NCI-H2107 treated with DMSO at 0.1 percent for 48 hours (cell line): ENCODE measurements at regions not wholly inside any gene's neighbourhood (a gene's known extent, or its start where the extent isn't known, plus 50 kb on each side); places are given as distances from the start of the nearest gene placed in this dataset.
"Not testable (repeated sequence)": the region's sequence is repeated elsewhere in the genome, so short reads cannot be mapped to it uniquely, and the experiment has no call there.

Source experiments
- DNase-seq: peaks from one replicate; lab custom pipeline; 2025; ENCODE audit not compliant: unreplicated experiment; lab: John Stamatoyannopoulos, UW

DNA sequence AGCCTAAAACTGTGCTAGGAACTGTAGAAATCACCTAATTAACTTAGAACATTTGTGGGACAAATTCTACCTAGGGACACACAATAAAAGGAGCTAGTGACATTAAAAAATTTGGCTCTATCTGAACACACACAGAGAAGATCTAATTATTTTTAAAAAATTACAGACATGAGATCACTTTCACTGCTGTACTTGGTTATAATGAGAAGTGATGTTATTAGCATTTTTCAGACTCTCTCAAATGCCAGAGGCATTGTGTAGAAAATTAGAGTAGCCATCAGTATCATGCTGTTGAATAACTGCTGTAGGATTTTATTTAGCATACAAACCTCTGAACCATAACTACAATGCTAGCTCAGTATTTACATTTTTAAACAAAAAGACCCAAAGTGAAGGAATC, 109.1 kb upstream of the ANK2 start:
- no peak for DNase-seq

DNA sequence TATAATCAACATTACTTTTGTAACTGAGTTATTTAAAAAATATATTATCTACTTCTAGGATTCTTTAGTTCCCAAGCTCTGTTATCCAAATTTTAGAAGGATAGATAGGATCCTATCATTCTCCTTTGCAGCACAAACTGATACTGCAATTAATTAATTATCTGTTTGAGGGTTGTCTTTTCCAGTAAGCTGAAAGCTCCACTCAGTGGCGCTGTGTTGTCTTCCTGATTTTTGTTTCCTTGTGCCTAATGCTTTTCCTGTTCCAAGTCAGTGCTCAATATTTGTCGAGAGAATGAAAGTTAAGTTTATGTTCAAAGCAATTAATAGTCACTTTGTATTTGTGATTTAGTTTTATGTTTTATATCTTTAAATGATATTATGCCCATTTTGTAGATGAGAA, 107.4 kb upstream of the ANK2 start:
- DNase-seq: no peak

DNA sequence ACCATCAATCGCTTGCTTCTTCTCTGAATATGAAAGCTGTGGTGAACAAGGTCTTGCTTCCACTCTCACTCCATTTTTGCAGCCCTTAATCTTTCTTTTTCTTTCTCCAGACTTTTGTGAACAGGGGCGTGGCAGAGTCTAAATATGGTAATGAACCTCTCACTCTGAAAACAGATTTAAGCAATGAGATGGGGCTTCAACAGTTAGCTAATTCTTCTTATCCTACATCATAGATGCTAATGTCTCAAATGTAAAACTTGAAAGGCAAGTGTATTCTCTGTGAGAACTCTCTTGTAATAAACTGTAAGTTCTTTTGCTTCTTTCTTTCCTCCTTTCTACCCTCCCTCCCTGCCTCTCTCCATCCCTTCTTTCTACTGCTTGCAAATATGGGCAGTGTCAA, 106.5 kb upstream of the ANK2 start:
- no peak for DNase-seq

DNA sequence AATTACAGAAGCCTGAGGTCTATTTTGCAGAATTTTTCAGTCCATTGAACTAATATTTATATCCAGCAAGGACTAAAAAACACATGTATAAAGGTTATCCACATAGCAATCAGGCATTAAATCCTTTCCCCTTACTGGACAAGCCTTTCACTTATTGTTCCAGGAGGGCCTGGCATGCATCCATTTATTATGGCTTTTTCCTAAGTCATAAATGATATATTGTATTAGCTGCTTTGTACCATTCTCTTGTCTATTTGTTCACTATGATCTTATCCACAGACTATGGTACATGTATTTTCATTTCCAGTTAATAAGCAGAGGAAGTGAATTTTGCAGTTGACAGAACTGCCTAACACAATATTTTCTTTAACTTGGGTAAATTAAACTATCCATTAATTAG, 105.4 kb upstream of the ANK2 start:
- DNase-seq: no peak

DNA sequence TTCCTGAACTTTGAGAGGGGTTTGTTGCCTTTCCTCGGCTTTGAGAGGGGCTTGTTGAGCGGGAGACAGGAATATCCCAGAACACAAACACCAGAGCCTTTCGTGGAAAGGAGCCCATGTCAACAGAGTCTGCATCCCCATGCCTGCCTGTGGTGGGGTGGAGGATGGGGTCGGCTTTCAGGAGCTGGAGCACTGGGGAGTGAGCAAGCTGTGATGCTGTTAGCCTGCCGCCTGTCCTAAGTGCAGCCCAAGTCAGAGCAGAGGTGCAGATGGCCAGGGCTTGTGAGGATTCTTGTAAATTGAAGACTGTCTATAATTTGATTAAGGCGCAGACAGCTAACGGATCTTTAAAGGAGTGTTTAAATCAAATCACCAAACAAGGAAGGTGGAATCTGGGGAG, 103.3 kb upstream of the ANK2 start:
- no peak for DNase-seq

GRCh38 chr4:112947616-112948015, 101.8 kb upstream of the ANK2 start:
- DNase-seq: no peak

DNA sequence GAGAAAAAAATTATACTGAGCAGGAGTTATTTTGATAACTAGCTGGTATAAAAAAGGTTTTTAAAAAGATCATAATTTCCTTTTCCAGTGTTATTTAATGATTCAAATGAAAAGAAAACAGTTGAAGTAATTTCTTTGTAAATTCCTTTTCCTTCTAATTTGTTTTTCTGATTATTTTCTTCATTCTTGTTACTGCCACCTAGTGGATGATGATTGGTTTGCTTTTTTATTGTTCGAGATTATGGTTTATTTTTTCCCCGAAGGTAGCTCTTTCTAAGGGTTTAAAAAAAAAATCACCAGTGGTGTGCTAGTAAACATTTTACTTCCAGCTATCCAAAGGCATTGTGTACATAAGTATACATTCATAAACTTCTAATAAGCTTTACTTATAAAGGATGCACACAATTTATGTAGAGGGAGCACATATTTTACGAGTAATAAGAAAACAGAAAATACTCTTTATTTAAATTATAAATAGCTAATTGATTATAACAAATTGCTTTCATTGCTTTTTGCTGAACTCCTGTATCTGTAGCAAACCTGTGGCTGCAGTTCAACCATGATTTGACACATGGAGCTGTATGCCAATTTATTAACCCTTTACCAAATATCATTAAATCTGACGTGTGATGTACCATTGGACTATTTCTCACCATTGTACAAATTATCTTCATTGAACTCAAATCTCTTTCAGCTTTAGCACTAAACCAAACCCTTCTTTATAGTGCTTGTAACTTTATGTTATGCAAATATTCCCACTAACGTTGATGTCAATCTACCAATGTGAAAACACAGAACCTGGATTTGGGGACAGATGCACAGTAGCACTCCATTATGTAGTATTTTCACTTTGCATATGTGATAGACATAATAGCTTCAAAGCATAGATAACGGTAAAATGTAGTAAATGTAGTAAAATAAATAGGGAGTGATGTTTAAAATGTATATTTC, 97.8 kb upstream of the ANK2 start:
- no peak for DNase-seq

DNA sequence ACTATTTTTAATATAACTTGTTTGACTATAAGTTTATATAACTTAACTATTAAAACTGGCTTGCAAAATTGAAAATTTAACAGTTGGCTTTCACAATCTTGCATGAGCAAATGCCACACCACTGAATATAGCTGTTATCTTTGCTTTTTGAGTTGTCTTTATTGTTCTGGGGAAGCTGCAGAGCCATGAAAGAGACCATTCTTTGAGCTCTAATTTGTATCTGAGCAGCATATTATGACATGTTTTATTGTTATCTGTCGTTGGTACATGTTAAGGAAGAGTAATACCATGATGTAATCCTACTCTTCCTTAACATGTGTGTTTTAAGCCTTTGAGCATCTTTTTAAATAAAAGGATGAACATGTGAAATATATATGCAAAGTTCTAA, 97.1 kb upstream of the ANK2 start:
- DNase-seq: no peak

DNA sequence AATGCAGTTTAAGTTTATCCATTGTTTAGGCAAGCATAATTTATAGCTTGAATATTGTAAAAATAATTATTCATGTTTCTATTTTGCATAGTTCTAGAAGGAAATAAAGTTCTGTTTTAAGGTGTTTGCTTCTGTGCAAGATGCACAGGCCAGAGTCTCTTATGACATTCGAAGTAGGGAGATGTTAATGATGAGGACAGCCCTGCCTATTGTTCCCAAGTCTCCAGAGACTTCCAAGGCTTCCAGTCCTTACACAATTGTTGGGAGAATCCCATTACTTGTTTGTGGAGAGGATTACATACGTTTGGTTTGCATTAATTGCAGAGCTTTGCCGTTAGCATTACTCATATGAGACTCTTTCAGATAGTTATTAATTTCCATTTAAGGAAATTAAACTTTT, 96.2 kb upstream of the ANK2 start:
- no peak for DNase-seq

- no peak for DNase-seq
Measured at GRCh38 chr4:112954286-112954685, 95.2 kb upstream of the ANK2 start.

DNA sequence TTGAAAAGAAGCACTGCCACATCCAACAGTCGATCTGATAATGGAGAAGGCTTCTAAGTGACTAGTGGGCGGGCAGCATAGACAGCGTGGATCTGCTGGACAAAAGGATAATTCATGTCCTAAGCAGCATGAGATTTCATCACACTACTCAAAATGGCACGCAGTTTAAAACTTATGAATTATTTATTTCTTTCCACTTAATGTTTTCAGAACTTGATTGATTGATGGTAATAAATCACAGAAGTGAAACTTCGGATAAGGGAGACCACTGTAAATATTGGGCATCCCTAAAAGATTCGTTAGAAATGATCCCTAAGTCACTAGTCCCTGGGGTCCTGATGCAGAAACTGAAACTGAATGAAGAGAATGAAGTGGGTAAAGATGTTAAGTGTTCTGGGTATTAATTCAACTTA, 93.0 kb upstream of the ANK2 start:
- no peak for DNase-seq

GRCh38 chr4:112957764-112958163, 91.7 kb upstream of the ANK2 start:
- not testable (repeated sequence) for DNase-seq

DNA sequence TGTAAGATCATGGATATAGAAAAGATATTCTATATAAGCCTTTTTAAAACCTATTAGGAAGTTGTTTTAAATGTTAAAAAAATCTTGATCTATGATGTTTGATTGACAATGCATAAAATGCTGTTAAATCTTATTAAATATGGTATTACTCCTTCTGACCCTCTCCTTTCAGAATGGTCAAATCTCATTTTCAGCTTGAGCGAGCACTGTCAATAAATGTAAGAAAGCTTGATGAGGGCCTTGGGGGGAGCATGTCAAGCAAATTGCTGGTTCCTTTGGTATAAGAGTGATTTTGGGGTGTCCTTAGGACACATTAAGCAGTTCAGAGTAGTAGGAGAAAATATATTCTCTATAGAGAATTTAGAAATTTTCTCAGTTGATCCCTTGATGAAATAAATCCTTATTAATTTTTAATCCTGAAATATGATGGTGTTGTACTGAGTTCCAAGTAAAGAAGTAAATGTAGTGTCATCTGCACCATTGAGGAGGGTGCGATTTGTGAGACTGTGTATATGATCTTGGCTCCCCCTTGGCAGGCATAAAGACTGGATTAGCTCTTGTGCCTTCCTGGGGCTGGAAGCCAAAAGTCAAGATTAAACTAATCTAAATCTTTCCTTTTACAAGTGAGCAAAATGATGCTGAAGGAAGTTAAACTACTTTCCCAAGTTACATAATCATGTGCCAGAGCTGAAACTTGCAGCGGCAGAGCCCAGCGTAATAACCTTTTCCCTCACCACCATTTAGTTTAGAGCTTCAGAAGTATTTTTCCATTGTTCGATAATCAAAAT, 82.6 kb upstream of the ANK2 start:
- no peak for DNase-seq

DNA sequence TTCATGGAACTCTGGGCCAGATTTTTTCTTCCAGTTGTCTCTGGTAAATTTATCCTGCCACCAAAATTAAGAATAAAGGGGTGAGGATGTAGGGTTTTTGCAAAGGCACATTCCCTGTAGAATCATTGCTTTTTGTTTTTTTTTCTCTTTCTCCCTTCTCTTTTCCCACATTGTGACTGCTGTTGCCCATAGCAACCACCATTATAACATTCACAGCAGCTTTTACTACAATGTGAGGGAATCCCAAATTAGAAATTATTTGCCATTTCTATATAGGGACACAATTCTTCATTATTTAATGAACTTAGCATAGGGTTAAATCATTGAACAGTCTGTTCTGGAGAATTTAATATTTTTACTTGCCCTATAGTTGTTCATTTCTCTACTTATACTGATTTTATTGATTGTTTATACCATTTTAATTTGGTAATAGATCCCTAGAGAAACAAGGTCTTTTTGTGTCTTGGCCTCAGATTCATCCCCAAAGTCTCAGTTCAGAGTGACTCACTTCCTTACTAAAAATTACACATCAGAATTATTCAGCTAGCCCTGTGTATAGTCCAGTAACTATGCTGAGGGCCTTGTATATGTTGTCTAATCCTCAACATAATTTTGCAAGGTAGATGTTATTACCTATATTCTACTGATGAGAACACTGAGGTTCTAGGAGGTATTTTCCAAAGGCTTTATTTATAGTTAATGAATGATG, 80.8 kb upstream of the ANK2 start:
- DNase-seq: no peak

GRCh38 chr4:112970903-112971302, 78.5 kb upstream of the ANK2 start:
- DNase-seq: no peak

DNA sequence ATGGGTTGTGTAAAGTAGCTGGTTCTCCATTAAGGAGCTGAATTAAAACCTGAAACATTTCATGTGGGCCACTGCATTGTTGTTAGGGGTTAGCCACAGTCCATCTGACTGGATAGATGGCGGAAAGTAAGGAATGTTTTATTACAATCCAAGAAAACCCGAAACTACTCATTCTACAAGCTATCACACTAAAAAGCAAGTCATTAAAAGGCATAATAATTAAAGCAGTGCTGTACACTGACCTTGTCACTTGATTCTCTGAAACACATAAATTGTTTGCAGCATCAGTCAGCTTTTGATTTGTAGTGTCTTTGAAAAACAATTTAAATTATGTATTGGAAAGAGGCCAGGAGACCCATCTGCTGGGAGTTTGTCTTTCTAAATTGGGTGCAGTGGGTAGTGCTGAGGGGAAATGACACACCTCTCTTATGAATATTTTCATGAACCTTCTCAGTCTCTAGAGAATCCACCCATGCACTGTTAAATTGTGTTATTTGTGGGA, 75.7 kb upstream of the ANK2 start:
- no peak for DNase-seq

GRCh38 chr4:112975567-112976355, 73.7 kb upstream of the ANK2 start:
- no peak for DNase-seq

GRCh38 chr4:112978691-112979472, 70.6 kb upstream of the ANK2 start:
- no peak for DNase-seq

GRCh38 chr4:112979881-112980421, 69.5 kb upstream of the ANK2 start:
- no peak for DNase-seq

DNA sequence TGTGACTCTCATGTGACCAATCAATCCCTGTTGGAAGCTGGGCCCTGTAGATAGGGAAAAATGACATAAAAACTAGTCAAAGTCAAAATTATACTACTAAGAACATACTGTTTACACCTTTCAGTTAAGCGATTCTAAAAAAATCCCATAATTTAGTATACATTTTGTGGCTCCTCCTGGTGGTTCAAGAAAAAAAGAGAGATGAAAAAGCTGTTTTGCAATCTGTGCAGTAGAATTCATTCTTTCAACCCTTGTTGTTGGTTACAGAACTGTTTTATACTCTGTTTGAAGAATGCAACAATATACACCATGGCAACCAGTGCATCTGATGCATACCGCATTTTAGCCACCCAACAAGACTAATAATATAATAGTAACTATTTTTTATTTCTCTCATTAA, 66.8 kb upstream of the ANK2 start:
- DNase-seq: no peak
